ENCODE measurements at regions not wholly inside any gene's neighbourhood (a gene's known extent, or its start where the extent isn't known, plus 50 kb on each side); places are given as distances from the start of the nearest gene placed in this dataset.

DNA sequence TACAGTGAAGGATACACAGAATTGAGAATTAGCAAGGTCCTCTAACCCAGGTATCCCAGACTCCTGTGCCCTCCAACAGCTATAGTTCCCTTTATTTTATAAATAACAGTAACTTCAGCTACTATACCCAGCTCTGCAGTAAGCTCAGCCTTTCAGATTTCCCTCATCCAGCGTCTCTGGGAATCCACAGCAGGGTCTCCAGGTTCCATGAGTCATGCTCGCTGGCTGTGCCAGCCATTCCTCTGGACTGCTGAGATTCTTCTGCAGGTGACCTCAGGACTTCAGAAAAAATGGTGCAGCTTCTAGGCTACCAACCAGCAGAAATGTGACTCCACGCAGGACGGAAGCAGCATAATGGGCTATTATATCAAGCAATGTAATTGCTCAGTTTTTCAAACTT lies 419.3 kb downstream of the ZNF516 start:
- no peaks in the 10 kb centered on the region for H3K27me3 ChIP-seq (ENCODE audit: insufficient read depth, poor library complexity, severe bottlenecking)
- no peak overlapping the region for H3K4me3 ChIP-seq (replicated peaks; ENCODE audit: insufficient read depth, low read length)
- no peak for DNase-seq (ENCODE audit: low read depth in 1 of 2, low spot score in 1 of 2)
- TF ChIP-seq GABPA (IDR thresholded peaks at IDR 0.05; ENCODE audit: low read depth) (no peak), POLR2AphosphoS5 (IDR thresholded peaks at IDR 0.05; ENCODE audit: low read depth) (no peak), SPI1 (IDR thresholded peaks at IDR 0.05; ENCODE audit: borderline replicate concordance, low read depth) (no peak)
- TF ChIP-seq, protein P1, sequence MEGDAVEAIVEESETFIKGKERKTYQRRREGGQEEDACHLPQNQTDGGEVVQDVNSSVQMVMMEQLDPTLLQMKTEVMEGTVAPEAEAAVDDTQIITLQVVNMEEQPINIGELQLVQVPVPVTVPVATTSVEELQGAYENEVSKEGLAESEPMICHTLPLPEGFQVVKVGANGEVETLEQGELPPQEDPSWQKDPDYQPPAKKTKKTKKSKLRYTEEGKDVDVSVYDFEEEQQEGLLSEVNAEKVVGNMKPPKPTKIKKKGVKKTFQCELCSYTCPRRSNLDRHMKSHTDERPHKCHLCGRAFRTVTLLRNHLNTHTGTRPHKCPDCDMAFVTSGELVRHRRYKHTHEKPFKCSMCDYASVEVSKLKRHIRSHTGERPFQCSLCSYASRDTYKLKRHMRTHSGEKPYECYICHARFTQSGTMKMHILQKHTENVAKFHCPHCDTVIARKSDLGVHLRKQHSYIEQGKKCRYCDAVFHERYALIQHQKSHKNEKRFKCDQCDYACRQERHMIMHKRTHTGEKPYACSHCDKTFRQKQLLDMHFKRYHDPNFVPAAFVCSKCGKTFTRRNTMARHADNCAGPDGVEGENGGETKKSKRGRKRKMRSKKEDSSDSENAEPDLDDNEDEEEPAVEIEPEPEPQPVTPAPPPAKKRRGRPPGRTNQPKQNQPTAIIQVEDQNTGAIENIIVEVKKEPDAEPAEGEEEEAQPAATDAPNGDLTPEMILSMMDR (IDR thresholded peaks at IDR 0.05; ENCODE audit: insufficient read depth, low read length): no peak
- TF ChIP-seq, protein P2, sequence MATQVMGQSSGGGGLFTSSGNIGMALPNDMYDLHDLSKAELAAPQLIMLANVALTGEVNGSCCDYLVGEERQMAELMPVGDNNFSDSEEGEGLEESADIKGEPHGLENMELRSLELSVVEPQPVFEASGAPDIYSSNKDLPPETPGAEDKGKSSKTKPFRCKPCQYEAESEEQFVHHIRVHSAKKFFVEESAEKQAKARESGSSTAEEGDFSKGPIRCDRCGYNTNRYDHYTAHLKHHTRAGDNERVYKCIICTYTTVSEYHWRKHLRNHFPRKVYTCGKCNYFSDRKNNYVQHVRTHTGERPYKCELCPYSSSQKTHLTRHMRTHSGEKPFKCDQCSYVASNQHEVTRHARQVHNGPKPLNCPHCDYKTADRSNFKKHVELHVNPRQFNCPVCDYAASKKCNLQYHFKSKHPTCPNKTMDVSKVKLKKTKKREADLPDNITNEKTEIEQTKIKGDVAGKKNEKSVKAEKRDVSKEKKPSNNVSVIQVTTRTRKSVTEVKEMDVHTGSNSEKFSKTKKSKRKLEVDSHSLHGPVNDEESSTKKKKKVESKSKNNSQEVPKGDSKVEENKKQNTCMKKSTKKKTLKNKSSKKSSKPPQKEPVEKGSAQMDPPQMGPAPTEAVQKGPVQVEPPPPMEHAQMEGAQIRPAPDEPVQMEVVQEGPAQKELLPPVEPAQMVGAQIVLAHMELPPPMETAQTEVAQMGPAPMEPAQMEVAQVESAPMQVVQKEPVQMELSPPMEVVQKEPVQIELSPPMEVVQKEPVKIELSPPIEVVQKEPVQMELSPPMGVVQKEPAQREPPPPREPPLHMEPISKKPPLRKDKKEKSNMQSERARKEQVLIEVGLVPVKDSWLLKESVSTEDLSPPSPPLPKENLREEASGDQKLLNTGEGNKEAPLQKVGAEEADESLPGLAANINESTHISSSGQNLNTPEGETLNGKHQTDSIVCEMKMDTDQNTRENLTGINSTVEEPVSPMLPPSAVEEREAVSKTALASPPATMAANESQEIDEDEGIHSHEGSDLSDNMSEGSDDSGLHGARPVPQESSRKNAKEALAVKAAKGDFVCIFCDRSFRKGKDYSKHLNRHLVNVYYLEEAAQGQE (IDR thresholded peaks at IDR 0.05; ENCODE audit: insufficient replicate concordance, low read depth): no peak
- H3K27ac ChIP-seq (replicated peaks): no peak overlapping the region

- TF ChIP-seq GABPA (IDR thresholded peaks at IDR 0.05; ENCODE audit: low read depth) (no peak), POLR2AphosphoS5 (IDR thresholded peaks at IDR 0.05; ENCODE audit: low read depth) (no peak), SPI1 (IDR thresholded peaks at IDR 0.05; ENCODE audit: borderline replicate concordance, low read depth) (no peak)
- TF ChIP-seq, protein P2 (IDR thresholded peaks at IDR 0.05; ENCODE audit: insufficient replicate concordance, low read depth): no peak
- TF ChIP-seq, protein P1 (IDR thresholded peaks at IDR 0.05; ENCODE audit: insufficient read depth, low read length): no peak
- Histone ChIP-seq H3K27me3 (ENCODE audit: insufficient read depth, poor library complexity, severe bottlenecking) (no peaks in the 10 kb centered on the region), H3K4me3 (replicated peaks; ENCODE audit: insufficient read depth, low read length) (no peak overlapping the region), H3K27ac (replicated peaks) (no peak overlapping the region)
- no peak for DNase-seq (ENCODE audit: low read depth in 1 of 2, low spot score in 1 of 2)
These were observed 430.0 kb downstream of the ZNF516 start for GRCh38 chr18:76064998-76065397.

GRCh38 chr18:76058146-76058545 lies 436.9 kb downstream of the ZNF516 start:
- Histone ChIP-seq H3K4me3 (replicated peaks; ENCODE audit: insufficient read depth, low read length) (no peak overlapping the region), H3K27me3 (ENCODE audit: insufficient read depth, poor library complexity, severe bottlenecking) (peaks cover 26% of the 10 kb centered on the region), H3K27ac (replicated peaks) (no peak overlapping the region)
- TF ChIP-seq, protein P2 (IDR thresholded peaks at IDR 0.05; ENCODE audit: insufficient replicate concordance, low read depth): no peak
- TF ChIP-seq SPI1 (IDR thresholded peaks at IDR 0.05; ENCODE audit: borderline replicate concordance, low read depth) (no peak), GABPA (IDR thresholded peaks at IDR 0.05; ENCODE audit: low read depth) (no peak), POLR2AphosphoS5 (IDR thresholded peaks at IDR 0.05; ENCODE audit: low read depth) (no peak)
- TF ChIP-seq, protein P1 (IDR thresholded peaks at IDR 0.05; ENCODE audit: insufficient read depth, low read length): no peak
- no peak for DNase-seq (ENCODE audit: low read depth in 1 of 2, low spot score in 1 of 2)

Measured in HL-60 (cell line).